GM03348 (cell line): ENCODE measurements at regions not wholly inside any gene's neighbourhood (a gene's known extent, or its start where the extent isn't known, plus 50 kb on each side); places are given as distances from the start of the nearest gene placed in this dataset.

Experiments used
- DNase-seq: peaks from one replicate; pipeline ENCODE4 v3.0.0; 2012; ENCODE audit warnings: low spot score

DNA sequence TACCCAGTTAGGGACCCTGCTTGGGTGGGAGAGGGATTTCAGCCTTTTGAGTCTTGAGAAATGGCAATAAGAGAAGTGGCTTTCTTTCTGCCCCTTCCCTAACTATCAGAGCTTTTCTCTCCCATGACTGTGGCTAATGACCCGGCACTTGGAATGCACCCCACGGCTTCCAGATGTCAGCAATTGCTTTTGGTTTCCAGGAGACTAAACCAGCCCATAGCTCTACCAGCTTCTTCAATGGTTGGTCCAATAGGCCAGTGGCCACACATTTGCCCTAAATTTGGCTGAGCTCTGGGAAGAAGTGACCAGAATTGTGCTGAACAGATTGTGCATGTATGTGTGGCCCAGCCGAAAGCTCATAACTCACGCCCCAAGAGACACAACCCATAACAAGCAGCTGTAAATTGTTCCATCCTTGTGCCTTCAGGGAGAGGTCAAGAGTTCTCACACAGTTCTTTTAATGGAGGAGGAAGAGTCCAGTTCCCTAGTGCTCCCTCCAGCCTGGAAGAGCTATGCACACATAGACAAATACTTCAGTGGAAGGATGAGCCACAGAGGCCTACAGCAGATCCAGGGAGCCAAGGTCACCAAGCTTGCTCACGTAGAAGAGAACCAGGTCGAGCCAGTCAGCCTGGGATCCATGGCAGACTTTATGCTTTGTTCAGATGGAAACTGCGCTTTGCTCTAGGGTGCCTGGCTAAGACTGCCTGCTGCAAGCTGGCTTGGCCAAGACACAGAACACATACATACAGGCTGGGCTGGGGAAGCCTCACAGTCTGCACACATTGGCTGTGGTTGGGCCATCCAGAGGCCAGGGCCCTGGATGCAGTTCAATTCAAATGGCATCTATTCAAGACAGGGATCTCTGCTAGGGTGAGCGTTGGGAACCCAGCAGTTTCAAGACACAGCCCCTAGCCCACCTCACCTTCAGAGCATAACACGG lies 131.8 kb upstream of the HABP2 start:
- no peak for DNase-seq

- no peak for DNase-seq
These were observed 130.5 kb upstream of the HABP2 start for GRCh38 chr10:113422371-113422770.

DNA sequence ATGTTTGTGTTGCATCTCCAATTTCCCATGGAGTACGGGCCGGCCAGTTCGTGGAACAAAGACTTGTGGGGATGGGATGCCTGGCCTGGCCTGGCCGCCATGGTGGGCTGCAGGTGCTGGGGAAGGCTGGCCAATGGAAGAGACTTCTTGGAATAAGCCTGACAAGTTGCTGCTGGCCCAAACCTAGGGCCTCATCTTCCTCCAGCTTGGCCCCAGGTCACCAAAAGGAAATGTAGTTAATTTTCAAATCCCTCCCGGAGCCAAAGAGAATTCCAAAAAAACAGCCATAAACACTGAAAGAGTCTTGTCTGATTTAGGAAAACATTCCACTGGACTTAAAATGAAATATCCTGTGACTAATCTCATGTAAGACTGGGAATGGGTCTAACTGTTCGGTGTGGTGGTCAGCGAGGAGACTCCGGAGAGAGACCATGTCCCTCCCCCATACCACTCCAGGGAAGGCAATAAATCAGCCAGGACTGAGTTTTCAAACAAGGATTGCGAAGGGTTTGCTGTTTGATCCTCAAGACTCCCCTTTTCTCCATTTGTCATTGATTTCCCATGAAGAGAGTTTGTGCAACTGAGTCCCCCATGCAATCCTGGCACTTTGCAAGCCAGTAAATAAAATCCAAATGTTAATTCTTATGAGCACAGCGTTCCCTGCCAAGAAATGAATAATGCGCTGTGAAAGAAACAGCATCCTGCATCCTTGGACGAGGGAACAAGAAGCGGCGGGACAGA lies 128.7 kb upstream of the HABP2 start:
- DNase-seq, result peak; percentile 55

DNA sequence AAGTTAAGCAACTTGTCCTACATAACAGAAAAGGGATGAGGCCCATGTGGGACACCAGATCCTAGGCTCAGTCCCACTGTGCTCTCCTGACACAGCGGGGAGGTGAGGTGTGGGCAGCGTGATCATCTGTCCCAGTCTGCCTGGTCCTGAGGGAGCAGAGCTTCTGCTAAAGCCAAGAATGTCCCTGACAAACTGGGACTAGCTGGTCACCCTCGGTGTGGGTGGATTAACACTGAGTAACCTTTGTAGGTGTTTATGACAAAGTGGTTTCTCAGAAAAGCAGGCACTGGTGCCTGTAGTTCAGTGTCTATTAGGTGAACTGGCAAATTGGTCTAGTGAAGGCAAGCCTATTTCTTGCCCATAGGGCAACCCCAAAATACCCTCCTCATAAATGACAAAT lies 127.8 kb upstream of the HABP2 start:
- DNase-seq, result no peak

- DNase-seq, result no peak
These were observed 127.3 kb upstream of the HABP2 start for GRCh38 chr10:113425541-113425951.

- no peak for DNase-seq
These were observed 126.5 kb upstream of the HABP2 start for GRCh38 chr10:113426181-113426877.

- no peak for DNase-seq
These were observed 125.6 kb upstream of the HABP2 start for GRCh38 chr10:113427236-113427735.

DNA sequence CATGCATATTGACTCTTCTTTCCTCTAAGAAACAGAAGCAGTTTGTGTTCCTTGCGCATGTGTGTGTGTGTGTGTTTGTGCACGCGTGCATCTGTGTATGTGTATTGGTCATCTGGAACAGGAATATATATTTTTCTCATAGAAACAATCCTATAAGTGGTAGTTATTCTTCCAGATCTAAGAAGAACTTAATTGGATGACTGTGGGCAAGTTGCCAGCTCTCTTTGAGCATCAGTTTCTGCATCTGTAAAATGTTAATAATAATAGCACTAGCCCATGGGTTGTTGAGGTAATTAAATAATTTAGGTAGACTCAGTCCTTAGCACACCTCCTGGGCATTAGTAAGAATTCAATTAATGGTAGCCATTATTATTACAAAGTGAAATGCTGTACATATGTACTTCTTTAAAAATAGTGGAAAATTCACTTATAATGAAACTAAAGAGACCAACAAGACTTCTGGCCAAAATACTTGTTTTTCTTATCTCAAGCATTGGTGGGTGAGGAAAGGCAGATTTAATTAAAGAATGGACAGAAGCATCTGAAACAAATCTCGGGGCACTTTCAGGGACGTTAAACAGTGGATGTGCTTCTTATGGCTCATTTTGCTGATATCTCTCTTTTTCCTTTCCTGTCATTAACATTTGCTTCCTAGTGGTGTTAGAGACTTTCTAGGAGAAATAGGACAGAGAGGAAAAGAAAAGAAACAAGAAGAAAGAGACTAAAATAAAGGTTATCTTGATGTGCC lies 124.9 kb upstream of the HABP2 start:
- DNase-seq, result no peak

GRCh38 chr10:113430634-113431397 lies 122.0 kb upstream of the HABP2 start:
- no peak for DNase-seq

DNA sequence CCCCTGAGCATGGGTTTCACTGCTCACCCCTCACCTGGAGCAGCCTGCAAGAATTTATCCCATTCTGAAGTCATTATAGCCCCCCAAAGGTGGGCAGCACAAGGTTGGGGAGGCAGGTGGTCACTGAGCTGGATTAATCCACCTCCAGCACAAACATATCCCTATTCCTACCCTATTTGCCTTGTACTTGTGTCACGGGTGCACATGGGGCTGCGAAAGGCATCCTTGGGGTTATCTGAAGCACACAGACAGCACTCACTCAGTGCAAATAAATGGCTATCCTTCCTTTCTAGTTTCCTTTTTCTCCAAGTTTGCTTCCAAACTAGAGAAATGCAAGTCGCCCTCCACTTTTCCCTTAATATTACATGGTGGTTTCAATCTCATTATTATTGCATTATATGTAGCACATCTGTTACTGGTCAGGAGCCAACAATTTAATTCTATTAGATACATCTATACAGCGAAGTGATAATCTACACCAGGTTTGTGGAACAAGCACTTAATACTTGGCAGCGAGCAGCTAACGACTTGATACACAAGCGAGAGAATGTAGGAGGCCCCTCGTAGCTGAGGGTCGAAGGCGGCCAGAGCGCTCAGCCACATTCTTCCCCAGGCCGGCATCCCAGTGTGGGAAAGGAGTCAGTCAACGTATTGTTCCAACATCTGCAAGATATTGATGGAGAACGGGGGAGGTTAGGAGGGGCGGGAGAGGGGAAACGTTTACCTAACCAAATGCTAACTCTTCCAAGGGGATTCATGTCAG lies 121.3 kb upstream of the HABP2 start:
- no peak for DNase-seq

- no peak for DNase-seq
These were observed 119.1 kb upstream of the HABP2 start for GRCh38 chr10:113433711-113434110.

- DNase-seq, result no peak
These were observed 118.5 kb upstream of the HABP2 start for GRCh38 chr10:113434315-113434714.

DNA sequence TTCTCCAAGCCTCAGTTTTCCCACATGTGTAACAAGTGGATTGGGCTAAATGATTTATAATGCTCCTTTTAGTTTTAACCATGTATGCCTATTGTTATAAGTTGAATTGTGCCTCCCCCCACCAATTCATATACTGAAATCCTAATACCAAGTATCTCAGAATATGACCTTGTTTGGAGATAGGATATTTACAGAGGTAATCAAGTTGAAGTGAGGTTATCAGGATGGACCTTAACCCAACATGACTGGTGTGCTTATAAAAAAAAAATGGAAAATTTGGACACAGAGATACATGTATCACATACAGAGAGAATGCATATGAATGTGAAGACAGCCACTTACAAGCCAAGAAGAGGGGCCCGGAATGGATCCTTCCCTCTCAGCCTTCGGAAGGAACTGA lies 117.9 kb upstream of the HABP2 start:
- DNase-seq, result no peak

DNA sequence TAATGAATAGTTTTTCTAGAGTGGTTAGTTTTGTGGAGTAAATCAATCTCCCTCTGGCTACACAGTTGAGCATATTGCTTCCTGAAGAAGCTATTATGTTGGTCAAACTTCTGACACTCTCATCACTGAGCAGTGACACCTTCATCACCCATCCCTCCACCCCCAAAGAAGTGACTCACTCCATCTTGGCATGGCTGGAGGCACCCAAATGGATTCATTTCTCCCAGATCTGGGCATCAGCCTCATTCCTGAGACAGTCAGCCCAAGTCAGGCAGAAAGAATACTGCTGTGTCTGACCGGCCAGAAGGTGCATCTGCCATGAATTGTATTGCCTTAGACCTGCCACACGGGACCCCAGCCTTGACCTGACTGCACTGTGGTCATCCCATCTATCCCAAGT lies 117.0 kb upstream of the HABP2 start:
- DNase-seq, result peak; percentile 36

DNA sequence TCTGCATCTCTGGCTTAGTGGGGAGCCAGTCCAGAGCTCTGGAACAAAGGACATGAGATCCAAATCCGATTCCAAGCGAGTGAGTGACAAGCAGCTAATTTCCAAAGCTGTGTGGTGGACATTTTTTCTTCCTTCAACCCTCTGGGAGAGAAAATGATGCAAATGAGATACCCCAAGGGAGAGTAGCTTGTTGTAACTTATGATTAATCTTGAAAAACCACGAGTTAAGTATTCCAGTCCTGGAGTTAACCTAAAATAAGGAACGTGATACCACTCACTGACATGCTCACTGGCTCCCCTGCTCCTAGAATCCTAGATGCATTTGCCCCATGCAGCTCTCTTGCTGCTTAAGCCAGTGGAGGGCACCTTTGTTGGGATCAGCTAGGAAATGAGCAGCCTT lies 116.0 kb upstream of the HABP2 start:
- DNase-seq, result no peak

GRCh38 chr10:113438652-113439051 lies 114.2 kb upstream of the HABP2 start:
- peak; percentile 68 for DNase-seq

DNA sequence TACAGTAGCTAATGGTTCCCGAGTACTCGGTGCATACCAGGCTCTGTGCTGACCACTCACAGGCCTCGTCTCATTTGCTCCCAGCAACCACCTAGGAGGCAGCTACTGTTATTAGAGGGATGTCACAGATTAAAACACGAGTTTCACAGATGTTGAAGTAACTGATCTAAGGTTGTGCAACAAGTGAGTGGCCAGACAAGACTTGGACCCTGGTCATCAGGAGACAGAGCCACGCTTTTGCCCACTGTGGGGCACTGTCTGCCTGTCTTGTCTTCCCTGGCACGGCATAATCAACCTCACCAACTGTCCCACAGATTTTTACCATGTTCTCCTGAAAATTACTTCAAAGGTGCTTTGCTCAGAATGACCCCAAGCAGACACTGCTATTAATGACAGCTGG lies 111.6 kb upstream of the HABP2 start:
- peak; percentile 45 for DNase-seq

DNA sequence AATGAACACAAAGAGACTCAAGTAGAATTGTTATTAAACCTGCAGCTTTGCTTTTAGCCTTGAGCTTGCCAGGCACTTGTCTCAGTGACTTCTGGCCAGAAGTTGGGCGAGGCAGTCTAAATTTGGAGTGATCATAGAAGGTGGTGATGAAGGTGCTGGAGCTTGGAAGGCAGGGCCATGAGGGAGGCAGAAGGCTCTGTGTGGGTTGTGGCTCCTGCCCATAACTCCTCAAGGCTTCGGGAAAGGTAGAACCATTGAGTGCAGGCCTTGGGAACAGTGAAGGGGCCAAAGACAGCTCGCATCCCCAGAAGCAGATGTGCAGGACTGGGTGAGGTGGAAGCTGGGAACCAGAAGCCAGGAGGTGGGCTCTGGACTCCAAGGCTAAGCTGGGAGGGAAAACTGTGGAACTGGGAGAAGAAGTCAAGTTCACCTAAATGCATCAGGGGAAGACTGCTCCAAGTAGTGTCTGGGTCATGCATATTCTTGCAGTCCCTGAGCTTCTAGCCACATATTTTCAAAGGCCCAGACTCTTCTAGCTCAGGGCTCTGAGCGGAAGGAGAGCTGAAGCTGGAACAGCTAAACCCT lies 111.1 kb upstream of the HABP2 start:
- DNase-seq, result no peak

DNA sequence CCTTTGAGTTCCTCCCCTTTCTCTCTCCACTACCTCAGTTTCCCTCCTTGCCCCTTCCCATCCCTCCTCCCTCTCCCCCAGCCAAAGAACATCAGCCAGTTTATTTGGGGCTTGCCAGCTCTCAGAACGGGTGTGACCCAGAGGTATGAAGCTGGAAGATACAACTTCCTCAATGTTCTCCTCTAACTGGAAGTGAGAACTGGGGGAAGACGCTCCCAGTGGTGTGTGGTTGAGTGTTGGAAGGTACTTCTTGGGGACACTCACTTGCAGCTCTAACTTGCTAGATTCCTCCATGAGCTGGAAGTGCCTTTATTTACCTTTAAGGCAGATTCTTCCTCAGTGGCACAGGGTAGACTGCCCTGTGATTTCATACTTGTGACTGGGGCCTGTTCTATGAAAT lies 110.5 kb upstream of the HABP2 start:
- DNase-seq, result no peak
